IMR-90 (cell line): ENCODE measurements at regions not wholly inside any gene's neighbourhood (a gene's known extent, or its start where the extent isn't known, plus 50 kb on each side); places are given as distances from the start of the nearest gene placed in this dataset.

Source experiments
- ATAC-seq: fragments of 200-7000 bp; cut with Tn5 transposase; 2 replicates; pipeline ENCODE4 v1.9.1; 2020; ENCODE audit warnings: low read depth, mild to moderate bottlenecking, moderate library complexity
- BruUV-seq: library from RNA; stranded (reverse); fragments of 400-500 nt; replicated peaks from 2 replicates; lab custom pipeline; 2021; lab: Mats Ljungman, UMichigan
- CTCF ChIA-PET: fragments of 300-600 bp; formaldehyde crosslinking; extraction: SDS; loops from one replicate; lab custom pipeline; 2021; ENCODE audit warnings: antibody characterized with exemption; lab: Yijun Ruan, JAX
- POLR2A ChIA-PET: fragments of 300-600 bp; sonication (Branson Sonifier 250); formaldehyde crosslinking; loops from one replicate; lab custom pipeline; 2022; ENCODE audit warnings: antibody characterized with exemption; ENCODE audit not compliant: unreplicated experiment; lab: Charles Lee
- DNase-seq: peaks from one replicate; pipeline ENCODE4 v3.0.0; 2013
- H2AFZ ChIP-seq: replicated peaks from 2 replicates; pipeline ENCODE3; 2013; ENCODE audit warnings: low read length, mild to moderate bottlenecking; ENCODE audit not compliant: poor library complexity
- H2AK5ac ChIP-seq: 2 replicates; pipeline ENCODE4 v1.6.1; 2013; ENCODE audit warnings: low read depth, low read length, inconsistent platforms
- H2AK9ac ChIP-seq: replicated peaks from 2 replicates; pipeline ENCODE3; 2013; ENCODE audit warnings: mild to moderate bottlenecking, low read depth, low read length, moderate library complexity; ENCODE audit not compliant: poor library complexity
- H2BK120ac ChIP-seq: 2 replicates; pipeline ENCODE4 v1.6.1; 2013; ENCODE audit warnings: low read depth, low read length, inconsistent platforms
- H2BK15ac ChIP-seq: 3 replicates; pipeline ENCODE4 v1.6.1; 2013; ENCODE audit warnings: low read depth, low read length, inconsistent platforms
- H2BK20ac ChIP-seq: 2 replicates; pipeline ENCODE4 v1.6.1; 2013; ENCODE audit warnings: low read depth, mild to moderate bottlenecking, inconsistent platforms, low read length, moderate library complexity
- H2BK5ac ChIP-seq: 2 replicates; pipeline ENCODE4 v1.6.1; 2013; ENCODE audit warnings: mild to moderate bottlenecking, low read depth, low read length, inconsistent platforms; ENCODE audit not compliant: poor library complexity, severe bottlenecking
- H3K14ac ChIP-seq: replicated peaks from 2 replicates; pipeline ENCODE4 v1.6.1; 2013; ENCODE audit warnings: low read depth, low read length, inconsistent platforms
- H3K18ac ChIP-seq: 2 replicates; pipeline ENCODE4 v1.6.1; 2013; ENCODE audit warnings: low read depth, low read length, control low read depth
- H3K23ac ChIP-seq: 2 replicates; pipeline ENCODE4 v1.6.1; 2013; ENCODE audit warnings: low read depth, low read length, inconsistent platforms
- H3K27ac ChIP-seq: 2 replicates; pipeline ENCODE4 v1.5.1; 2013; ENCODE audit warnings: mild to moderate bottlenecking, control low read depth, low read length; ENCODE audit not compliant: insufficient read depth
- H3K27me3 ChIP-seq: 2 replicates; pipeline ENCODE4 v1.6.1; 2013; ENCODE audit warnings: low read length; ENCODE audit not compliant: control insufficient read depth, insufficient read depth
- H3K36me3 ChIP-seq: 2 replicates; pipeline ENCODE4 v1.6.1; 2013; ENCODE audit warnings: low read length, mixed read lengths; ENCODE audit not compliant: control insufficient read depth, insufficient read depth
- H3K4ac ChIP-seq: 2 replicates; pipeline ENCODE4 v1.6.1; 2013; ENCODE audit warnings: low read depth, low read length, inconsistent platforms
- H3K4me1 ChIP-seq: 2 replicates; pipeline ENCODE4 v1.6.1; 2013; ENCODE audit warnings: low read length, mixed read lengths; ENCODE audit not compliant: control insufficient read depth, insufficient read depth
- H3K4me2 ChIP-seq: 2 replicates; pipeline ENCODE4 v1.6.1; 2013; ENCODE audit warnings: low read depth, mild to moderate bottlenecking, control low read depth, low read length, moderate library complexity
- H3K4me3 ChIP-seq: 2 replicates; pipeline ENCODE4 v1.5.1; 2013; ENCODE audit warnings: low read depth, mild to moderate bottlenecking, control low read depth, low read length, moderate library complexity; ENCODE audit not compliant: insufficient read depth
- H3K56ac ChIP-seq: 2 replicates; pipeline ENCODE4 v1.6.1; 2013; ENCODE audit warnings: low read length, inconsistent platforms; ENCODE audit not compliant: insufficient read depth; ENCODE audit errors: extremely low read depth
- H3K79me1 ChIP-seq, 2 experiments: 2 replicates each; pipeline ENCODE4 v1.6.1; 2013; ENCODE audit warnings: low read length in 2 of 2, inconsistent platforms in 1 of 2, low read depth in 1 of 2
- H3K9ac ChIP-seq: 2 replicates; pipeline ENCODE4 v1.6.1; 2013; ENCODE audit warnings: low read depth, low read length, control low read depth
- H3K9me1 ChIP-seq: 2 replicates; pipeline ENCODE4 v1.6.1; 2013; ENCODE audit warnings: low read length, inconsistent platforms; ENCODE audit not compliant: insufficient read depth
- H3K9me3 ChIP-seq: 2 replicates; pipeline ENCODE4 v1.6.1; 2013; ENCODE audit warnings: low read length; ENCODE audit not compliant: control insufficient read depth, insufficient read depth
- H4K20me1 ChIP-seq: 2 replicates; pipeline ENCODE4 v1.6.1; 2013; ENCODE audit warnings: low read length, inconsistent platforms; ENCODE audit not compliant: insufficient read depth
- H4K5ac ChIP-seq: 2 replicates; pipeline ENCODE4 v1.6.1; 2013; ENCODE audit warnings: mild to moderate bottlenecking, low read depth, low read length, control low read depth
- H4K8ac ChIP-seq, 2 experiments: 2 replicates each; pipeline ENCODE4 v1.6.1; 2013; ENCODE audit warnings: low read depth in 2 of 2, low read length in 2 of 2, control low read depth in 1 of 2, inconsistent platforms in 1 of 2
- H4K91ac ChIP-seq: 2 replicates; pipeline ENCODE4 v1.6.1; 2013; ENCODE audit warnings: low read depth, low read length, inconsistent platforms; ENCODE audit not compliant: insufficient read depth
- CEBPB ChIP-seq: IDR thresholded peaks from 2 replicates; pipeline ENCODE4 v1.6.1; 2012; ENCODE audit warnings: low read depth, low read length, improper control_type of control experiment
- FOS ChIP-seq: fragments of 150-350 bp; IDR thresholded peaks from 2 replicates; pipeline ENCODE4 v1.6.1; 2016; ENCODE audit warnings: low read depth, low read length
- RCOR1 ChIP-seq: IDR thresholded peaks from 2 replicates; pipeline ENCODE4 v1.6.1; 2012; ENCODE audit warnings: mild to moderate bottlenecking, low read length, improper control_type of control experiment; ENCODE audit not compliant: insufficient replicate concordance
- RFX5 ChIP-seq: IDR thresholded peaks from 2 replicates; pipeline ENCODE4 v1.8.0; 2012; ENCODE audit warnings: low read depth, mild to moderate bottlenecking, low read length, moderate library complexity
- SMC3 ChIP-seq: fragments of 150-350 bp; IDR thresholded peaks from 2 replicates; pipeline ENCODE4 v1.6.1; 2016; ENCODE audit warnings: low read depth, mild to moderate bottlenecking, antibody characterized with exemption, low read length, moderate library complexity
- WGBS, 2 experiments: methylation state at CpG; one replicate each; pipeline versions ENCODE4 v1.1.5 to v1.1.7; 2013; ENCODE audit warnings: missing lambda C conversion rate in 2 of 2; ENCODE audit not compliant: insufficient read length in 1 of 2; ENCODE audit errors: extremely low coverage in 2 of 2; 5-methylcytosine and 5-hydroxymethylcytosine counted together
- dilution Hi-C: fragments of 300-500 bp; cut with HindIII; formaldehyde crosslinking; loops from one replicate; pipeline ENCODE4 v1.14.3; 2018; ENCODE audit warnings: low sequenced_read_pairs; ENCODE audit not compliant: unreplicated experiment
- in situ Hi-C: fragments of 300-500 bp; cut with MboI; formaldehyde crosslinking; loops from 3 replicates; pipeline ENCODE4 v1.14.3; 2019; ENCODE audit warnings: low sequenced_read_pairs, inconsistent platforms, mixed read lengths
- intact Hi-C: fragments of 100-400 bp; cut with micrococcal nuclease; formaldehyde crosslinking; loops from 2 replicates; pipeline ENCODE4 v1.10.0; 2022

DNA sequence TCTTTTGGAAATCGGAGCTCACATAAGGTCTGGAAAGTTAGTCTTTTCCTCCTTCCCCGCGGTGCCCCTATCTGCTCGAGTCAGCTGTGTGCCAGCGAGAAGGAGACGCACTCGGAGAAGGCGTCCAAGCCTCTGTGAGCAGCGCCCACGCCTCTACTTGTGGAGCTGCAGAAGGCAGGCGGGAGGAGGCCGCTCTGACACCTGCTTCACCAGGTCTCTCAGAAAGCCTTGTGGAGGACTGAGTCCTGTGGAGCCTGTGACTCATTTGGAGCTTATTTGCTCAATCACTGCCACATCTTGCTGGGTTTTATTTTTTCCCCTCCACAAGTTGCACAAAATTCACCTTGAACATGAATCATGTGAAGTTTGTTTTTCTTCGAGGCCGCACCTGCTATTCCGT is 117.5 kb downstream of the IRX2 start:
- H3K27me3 ChIP-seq = no peaks in the 10 kb centered on the region
- H3K4me3 ChIP-seq = no peak overlapping the region
- H3K4me1 ChIP-seq = no peaks in the 10 kb centered on the region
- H2BK120ac ChIP-seq = no peak overlapping the region
- WGBS, 2 experiments = 50% methylated on average over 4 of the region's 15 CpGs; no CpG with 5 or more reads in 1 of the 2 experiments
- H2AK5ac ChIP-seq = no peak overlapping the region
- no peak overlapping the region for H3K4ac ChIP-seq
- no peaks in the 10 kb centered on the region for H3K79me1 ChIP-seq
- H4K5ac ChIP-seq = no peak overlapping the region
- CTCF ChIA-PET = no interaction called here
- H3K9ac ChIP-seq = no peak overlapping the region
- H3K27ac ChIP-seq = no peak overlapping the region
- no peak for DNase-seq
- H3K14ac ChIP-seq = no peak overlapping the region
- H3K4me2 ChIP-seq = no peak overlapping the region
- in situ Hi-C loops = no loop called here
- H2BK20ac ChIP-seq = no peak overlapping the region
- dilution Hi-C loops = no loop called here
- no peak overlapping the region for H3K23ac ChIP-seq
- peaks cover 31% of the 10 kb centered on the region for H3K9me3 ChIP-seq
- intact Hi-C loops = no loop called here
- POLR2A ChIA-PET = no interaction called here
- TF ChIP-seq FOS (no peak), RCOR1 (no peak), RFX5 (no peak), SMC3 (no peak), CEBPB (no peak)
- H2BK15ac ChIP-seq = no peak overlapping the region
- no peak overlapping the region for H4K91ac ChIP-seq
- H4K20me1 ChIP-seq = no peaks in the 10 kb centered on the region
- BruUV-seq = no TSS peak
- no peak overlapping the region for H4K8ac ChIP-seq
- H3K36me3 ChIP-seq = no peaks in the 10 kb centered on the region
- no peak overlapping the region for H3K18ac ChIP-seq
- no peaks in the 10 kb centered on the region for H3K9me1 ChIP-seq
- H2AK9ac ChIP-seq = no peak overlapping the region
- no peak overlapping the region for H2AFZ ChIP-seq
- ATAC-seq = no peak
- no peak overlapping the region for H3K56ac ChIP-seq
- no peak overlapping the region for H2BK5ac ChIP-seq
